Uterus (tissue), 2 donors: ENCODE measurements at regions not wholly inside any gene's neighbourhood (a gene's known extent, or its start where the extent isn't known, plus 50 kb on each side); places are given as distances from the start of the nearest gene placed in this dataset.

Experiments
- CTCF ChIP-seq, 4 experiments: fragments of 200-600 bp in 2 of 4; fragments of 450-650 bp in 2 of 4; sonication (generic) in 2 of 4; IDR thresholded peaks; one replicate each; pipeline ENCODE4 v1.5.1; 2016 to 2019; ENCODE audit warnings: antibody characterized with exemption in 4 of 4, mild to moderate bottlenecking in 2 of 4, moderate library complexity in 1 of 4
- POLR2A ChIP-seq, 2 donors: fragments of 450-650 bp; IDR thresholded peaks; one replicate each; pipeline ENCODE4 v1.6.1; 2016; ENCODE audit warnings: antibody characterized with exemption in 2 of 2, mild to moderate bottlenecking in 1 of 2, moderate library complexity in 1 of 2

GRCh38 chr5:89583534-89583933 lies 700.5 kb upstream of the MEF2C start:
- no peak for TF ChIP-seq CTCF (IDR thresholded peaks at IDR 0.05)
- no peak for TF ChIP-seq POLR2A (IDR thresholded peaks at IDR 0.05)
